HK-2 (cell line): ENCODE measurements at regions not wholly inside any gene's neighbourhood (a gene's known extent, or its start where the extent isn't known, plus 50 kb on each side); places are given as distances from the start of the nearest gene placed in this dataset.
"Not testable (repeated sequence)": the region's sequence is repeated elsewhere in the genome, so short reads cannot be mapped to it uniquely, and the experiment has no call there.

Source experiments
- DNase-seq: peaks from one replicate; pipeline ENCODE4 v3.0.0-alpha.2; 2018; ENCODE audit not compliant: unreplicated experiment

DNA sequence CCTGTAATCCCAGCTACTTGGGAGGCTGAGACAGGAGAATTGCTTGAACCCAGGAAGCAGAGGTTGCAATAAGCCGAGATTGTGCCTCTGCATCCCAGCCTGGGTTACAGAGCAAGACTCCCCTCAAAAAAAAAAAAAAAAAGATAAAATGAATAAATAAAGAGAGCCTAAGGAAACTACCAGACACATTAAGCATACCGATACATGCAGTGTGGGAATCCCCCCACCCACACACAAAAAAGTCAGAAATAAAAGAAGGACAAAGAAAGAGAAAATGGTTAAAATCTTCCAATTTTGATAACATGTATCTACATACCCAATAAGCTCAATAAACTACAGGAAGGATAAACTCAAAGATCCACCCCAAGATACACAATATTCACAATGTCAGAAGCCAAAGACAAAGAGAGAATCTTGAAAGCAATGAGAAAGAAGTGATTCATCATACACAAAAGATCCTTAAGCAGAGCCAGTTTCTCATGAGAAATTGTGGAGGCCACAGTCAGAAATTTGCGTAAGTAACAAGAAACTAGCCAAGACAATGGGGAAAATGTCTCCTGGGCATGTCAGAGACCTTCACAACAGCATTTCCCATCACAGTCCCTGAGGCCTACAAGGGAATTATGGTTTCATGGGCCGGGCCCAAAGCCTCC is 1197.0 kb downstream of the AMY1C start:
- DNase-seq: no peak

DNA sequence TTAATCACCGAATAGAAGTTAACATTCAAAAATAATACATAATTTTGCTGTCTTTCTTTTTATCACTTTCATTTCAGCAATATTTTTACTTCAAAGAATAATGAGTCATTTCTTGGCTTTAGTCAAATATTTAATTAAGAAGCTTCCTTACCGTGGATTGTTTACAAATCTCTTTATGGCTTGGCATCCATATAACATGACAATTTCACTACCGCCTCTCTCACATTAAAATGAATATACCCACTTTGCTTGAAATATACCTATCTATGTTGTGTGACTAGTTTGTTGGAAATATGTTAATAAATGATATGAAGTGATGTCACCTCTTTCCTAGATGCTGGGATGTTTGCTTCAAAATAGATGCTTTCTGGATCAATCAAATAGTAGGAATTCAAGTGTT is 1203.9 kb downstream of the AMY1C start:
- DNase-seq: no peak

DNA sequence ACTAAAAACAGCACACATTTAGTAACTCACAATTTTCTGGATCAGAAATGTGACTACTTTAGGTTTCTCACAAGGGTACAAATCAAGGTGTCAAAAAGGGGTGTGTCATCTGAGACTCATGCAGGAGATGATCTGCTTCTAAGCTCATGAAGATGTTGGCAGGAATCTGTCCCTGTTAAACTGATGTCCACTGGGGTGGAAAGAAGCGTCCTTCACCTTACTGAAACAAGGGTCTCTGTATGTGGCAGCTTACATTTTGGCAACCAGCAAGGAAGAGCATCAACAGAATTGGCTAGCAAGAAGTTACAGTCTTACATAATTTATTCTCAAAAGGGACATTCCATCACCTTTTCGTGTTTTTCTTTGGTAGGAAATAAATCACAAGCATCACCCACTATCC is 1223.8 kb downstream of the AMY1C start:
- DNase-seq: no peak

DNA sequence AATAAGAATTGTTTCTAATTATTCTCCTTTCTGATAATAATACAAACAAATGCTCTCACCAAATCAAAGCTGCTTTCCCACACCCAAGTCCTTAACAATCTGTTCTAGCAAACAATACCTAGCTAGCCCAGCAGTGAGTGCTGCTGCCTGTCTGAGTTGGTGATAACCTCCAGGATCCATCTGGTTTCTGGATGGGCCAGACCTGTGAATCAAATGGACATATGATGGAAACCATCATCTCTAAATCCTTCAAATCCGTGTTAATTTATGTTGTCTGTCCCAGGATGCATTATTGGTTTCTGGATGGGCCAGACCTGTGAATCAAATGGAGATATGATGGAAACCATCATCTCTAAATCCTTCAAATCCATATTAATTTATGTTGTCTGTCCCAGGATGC is 1230.0 kb downstream of the AMY1C start:
- DNase-seq: no peak

DNA sequence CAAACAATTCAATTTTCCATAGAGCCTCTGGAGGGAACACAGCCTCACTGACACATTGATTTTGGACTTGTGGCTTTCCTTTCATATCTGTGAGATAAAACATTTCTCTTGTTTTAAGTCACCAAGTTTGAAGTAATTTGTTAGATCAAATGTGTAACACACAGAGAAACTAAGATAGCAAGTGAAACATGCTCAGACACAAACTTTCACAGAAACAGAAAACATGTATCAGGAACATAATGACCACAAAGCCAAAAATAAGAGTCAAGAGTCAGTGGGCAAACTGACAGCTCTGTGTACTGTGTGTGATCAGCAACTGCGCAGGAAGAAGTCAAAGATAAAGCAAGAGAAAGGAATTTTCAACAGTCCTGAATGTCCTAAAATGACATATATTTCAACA is 1237.5 kb downstream of the AMY1C start:
- no peak for DNase-seq

DNA sequence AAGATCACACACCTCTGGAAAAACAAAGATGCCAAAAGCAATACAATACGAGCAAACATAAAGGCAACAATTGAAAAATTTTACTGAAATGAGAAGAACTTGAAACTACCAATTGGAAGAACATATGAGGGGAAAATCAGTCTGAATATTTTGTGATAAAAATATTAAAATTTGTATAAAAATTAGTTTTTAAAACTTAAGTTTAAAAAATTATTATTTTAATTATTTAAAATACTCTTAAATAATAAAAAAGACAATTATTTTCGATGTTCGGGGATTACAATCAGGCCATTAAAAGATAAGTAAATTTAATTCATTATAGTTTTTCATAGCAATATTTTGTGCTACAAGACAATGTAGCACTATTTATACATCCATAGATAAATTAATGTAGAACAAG is 1239.3 kb downstream of the AMY1C start:
- DNase-seq: no peak

DNA sequence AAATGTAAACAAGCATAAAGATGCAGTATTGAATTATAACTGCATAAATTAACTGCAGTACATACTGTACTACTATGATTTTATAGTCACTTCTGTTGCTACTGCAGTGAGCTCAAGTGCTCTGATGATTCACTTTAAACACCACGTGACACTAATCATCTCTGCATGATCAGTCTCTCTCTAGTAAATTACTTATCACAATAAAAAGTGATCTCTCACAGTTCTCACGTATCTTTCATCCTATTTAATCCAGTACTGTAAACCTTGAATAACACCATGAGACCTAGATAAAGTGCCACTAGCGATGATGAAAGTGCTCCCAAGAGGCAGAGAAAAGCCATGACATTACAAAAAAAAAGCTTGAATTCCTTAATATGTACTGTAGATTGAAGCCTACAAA is 1242.0 kb downstream of the AMY1C start:
- no peak for DNase-seq

DNA sequence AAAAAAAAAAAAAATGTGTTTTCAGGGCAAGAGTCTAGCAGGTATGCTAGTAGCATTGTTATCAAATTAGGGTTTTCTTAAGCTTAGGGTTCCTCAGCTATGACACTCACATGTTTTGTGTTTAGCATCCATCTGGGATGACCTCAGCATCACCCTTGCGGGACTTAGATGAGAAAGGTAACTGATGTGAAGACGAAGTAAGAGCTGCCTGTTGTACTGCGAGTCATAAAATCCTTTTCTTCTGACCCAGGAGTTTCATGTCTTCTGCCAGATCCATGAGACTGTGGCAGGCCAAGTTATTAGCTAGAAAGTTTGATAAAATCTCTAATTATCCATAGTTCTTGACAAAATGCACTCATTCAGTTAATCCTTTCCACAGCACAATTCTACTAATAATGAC is 1251.1 kb downstream of the AMY1C start:
- DNase-seq: no peak

DNA sequence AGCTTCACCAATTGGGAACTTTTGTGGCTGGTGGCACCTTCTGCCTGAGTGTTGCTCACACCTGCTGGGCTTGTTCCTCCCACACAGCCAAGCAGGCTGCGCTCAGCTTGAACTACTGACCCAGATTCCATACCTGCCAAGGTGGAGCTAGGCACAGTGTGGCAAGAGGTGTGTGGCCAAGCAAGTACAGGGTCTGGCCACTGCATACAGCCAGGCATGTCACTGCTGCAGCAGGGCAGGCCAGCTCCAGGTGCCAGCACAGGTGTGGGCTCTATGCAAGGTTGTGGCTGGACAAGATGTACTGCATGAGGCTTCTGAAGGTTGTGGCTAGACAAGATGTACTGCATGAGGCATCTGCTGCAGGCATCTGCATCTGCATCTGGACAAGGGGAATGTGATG is 1254.8 kb downstream of the AMY1C start:
- no peak for DNase-seq

DNA sequence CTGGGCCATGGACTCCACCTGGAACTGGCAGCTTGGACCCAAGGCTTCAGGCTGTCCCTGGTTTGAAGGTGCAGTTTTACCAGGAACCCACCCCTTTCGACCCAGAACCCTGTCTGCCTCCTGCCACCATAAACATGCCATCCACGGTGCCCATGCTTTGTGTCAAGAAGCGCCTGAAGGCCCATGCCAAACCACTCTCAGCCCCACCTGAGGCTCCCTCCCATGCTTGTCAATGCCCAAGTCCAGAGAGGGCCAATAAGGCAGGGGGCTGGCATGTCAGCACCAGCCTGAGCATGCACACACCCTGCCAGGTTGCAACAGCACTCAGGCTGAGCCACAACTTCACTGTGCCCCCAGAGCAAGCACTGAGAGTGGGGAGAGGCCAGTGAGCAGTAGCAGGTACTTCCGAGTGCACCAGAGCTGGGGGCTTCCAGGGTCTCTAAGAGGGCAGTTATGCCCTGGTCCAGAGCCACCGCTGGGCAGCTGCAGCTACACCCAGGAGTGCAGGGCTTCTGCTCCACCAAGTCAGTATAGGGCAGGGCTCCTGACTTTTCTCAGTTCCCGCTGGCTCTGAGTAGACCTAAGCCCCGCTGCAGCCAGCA is 1256.0 kb downstream of the AMY1C start:
- no peak for DNase-seq

DNA sequence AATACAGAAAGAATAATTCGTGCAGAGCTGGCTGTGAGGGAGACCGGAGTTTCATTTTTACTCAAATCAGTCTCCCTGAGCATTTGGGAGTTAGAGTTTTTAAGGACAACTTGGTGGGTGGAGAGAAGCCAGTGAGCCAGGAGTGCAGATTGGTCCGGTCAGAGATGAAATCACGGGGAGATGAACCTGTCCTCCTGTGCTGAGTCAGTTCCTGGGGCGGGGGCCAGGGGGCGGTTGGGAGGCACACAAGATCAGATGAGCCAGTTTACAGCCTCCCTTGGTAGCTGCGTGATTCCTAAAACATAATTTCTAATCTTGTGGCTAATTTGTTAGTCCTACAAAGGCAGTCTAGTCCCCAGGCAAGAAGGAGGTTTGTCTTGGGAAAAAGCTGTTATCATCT is 1267.9 kb downstream of the AMY1C start:
- no peak for DNase-seq

DNA sequence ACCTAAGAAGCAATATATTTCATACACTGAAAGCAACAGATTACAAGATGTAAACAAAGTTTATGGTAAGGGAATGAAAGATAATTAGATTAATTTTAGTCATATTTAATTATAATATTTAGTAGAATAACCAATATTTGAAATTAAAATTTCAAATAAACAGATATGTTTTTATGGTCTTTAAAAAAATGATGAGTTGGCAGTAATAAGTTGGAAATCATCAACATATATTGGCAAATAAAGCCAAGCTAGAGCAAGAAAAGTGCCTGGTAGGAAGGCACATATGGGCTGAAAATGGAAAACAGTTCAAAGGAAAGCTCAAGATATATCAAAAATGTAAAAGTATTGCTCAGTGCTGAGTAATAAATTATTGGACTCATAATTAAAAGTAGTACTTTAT is 1274.0 kb downstream of the AMY1C start:
- DNase-seq: no peak

DNA sequence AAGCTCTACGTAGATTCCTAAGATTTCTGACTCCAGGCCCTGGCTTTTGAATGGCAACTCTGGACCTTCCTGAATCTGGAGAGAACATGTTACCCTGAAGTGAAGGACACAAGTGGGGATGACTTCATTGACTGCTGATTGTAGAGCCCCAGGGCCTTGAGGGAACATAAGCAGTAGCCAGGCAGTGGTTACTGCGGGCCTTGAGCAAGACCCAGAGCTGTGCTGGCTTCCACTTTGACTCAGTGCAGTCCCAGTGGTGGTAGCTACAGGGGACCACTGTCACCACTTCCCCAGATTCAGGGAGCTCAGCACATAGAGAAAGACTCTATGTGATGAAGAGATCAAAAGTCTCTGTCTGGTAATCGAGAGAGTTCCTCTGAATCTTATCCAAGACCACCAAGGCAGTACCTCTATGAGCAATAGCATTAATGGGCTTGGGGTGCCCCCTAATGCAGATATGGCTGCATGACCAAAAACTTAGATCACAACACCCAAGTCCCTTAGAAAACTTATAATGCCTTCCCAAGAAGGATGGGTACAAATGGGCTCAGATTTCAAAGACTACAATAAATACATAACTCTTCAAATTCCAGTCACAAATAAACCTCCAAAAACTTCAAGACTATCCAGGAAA is 1278.3 kb downstream of the AMY1C start:
- DNase-seq: no peak

DNA sequence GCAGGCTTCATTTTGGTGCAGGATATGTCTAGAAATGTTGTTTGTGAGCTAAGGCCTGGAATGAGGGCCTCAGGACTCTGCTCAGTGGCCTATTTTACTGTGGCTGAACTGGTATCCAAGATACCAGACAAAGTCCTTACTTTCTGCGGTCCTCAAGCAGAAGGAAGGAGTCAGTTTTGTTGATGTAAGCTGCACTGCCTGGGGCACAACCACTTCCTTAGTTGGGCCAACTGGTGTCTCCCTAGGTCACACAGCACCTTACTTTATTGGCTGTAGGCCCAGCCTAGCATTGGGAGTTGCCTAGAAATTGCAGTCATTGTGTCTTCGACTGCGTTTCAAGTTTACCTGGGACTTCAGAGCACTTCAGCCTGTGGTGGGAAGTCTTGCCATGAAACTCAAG is 1322.7 kb downstream of the AMY1C start:
- no peak for DNase-seq

DNA sequence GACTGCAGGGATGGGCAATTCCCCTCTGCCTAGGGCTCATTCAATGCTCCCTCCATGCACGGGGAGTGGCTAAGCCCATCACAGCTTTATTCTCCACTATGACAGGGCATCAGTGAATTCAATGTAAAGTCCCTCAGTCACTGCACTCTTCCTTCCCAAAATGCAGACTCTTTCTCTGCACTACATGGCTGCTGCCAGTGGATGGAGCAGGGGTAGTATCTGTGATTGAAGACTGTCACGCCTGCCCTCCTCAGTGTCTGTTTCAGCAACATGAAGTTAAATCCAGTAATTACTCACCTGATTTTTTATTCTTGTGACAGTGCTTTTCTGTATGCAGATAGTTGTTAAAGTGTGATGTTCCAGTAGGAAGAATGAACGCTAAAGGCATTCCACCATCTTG is 1323.2 kb downstream of the AMY1C start:
- no peak for DNase-seq

DNA sequence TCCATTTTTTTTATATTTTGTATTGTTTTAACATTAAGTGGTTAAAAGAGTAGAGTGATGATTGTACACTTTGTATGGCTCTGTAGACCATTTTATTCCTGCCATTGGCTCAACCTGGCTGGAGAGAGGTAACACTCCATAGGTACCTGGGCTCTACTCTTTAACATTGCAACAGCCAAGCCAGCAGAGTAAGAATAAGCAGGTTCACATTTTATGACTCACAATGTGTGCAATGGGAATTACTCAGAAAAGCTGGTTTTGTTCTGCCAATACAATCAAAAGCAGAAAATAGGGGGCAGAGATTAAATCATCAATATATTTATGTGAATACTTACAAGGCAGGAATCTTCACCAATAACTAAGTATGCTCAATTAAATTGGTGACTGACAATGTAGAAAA is 1324.0 kb downstream of the AMY1C start:
- DNase-seq: no peak

DNA sequence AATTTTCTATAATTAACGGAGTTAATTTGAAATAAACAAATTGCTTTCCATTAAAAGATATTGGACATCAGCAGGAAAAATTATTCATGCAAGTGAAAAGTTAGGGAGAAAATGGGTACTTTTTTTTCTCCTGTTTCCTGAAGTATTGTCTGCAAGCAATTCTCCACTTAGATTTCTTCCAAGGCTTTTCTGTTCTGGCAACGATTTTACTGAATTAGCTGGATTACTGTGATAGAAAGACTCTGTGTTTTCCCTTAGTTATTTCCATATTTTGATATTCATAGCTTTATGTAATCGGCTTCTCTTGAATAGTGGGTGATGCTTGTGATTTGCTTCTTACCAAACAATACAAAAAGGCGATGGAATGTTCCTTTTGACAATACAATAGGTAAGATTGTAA is 1333.9 kb downstream of the AMY1C start:
- DNase-seq: no peak

DNA sequence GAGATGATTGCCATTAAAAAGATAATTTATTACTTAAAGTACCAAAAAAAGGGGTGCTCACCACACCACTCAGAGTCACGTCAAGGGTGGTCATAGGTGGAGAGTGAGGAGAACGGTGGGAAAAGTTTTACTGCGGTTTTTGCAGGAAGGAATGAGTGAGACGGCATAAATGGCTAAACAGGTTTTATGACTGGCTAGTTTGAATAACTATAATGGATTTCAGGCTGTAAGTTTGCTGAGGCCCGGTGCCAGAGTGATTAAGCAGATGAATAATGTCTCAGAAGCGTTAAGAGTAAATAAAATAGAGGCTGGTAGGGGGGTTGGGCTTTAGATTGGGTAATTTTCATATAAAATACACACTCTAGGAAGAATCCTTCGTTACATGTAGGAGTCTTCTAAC is 1337.8 kb downstream of the AMY1C start:
- DNase-seq: no peak

DNA sequence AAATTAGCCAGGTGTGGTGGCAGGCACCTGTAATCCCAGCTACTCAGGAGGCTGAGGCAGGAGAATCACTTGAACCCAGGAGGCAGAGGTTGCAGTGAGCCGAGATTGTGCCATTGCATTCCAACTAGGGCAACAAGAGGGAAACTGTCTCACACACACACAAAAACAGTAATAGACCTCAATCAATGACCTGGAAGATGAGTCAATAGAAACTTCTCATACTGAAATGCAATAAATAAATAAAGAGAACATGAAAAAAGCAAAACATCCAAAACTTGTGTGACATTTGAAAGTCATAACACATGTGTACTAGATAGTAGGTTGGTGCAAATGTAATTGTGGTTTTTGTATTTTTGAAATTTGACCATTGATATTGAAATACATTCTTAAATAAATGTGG is 1338.5 kb downstream of the AMY1C start:
- no peak for DNase-seq

DNA sequence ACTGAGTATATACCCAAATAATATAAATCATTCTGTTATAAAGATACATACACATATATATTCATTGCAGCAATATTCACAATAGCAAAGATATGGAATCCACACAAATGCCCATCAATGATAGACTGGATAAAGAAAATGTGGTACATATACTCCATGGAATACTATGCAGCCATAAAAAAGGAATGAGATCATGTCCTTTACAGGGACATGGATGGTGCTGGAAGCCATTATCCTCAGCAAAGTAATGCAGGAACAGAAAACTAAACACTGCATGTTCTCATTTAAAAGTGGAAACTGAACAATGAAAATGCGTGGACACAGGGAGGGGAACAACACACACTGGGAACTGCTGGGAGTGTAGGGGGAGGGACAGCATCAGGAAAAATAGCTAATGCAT is 1344.2 kb downstream of the AMY1C start:
- DNase-seq: not testable (repeated sequence)

DNA sequence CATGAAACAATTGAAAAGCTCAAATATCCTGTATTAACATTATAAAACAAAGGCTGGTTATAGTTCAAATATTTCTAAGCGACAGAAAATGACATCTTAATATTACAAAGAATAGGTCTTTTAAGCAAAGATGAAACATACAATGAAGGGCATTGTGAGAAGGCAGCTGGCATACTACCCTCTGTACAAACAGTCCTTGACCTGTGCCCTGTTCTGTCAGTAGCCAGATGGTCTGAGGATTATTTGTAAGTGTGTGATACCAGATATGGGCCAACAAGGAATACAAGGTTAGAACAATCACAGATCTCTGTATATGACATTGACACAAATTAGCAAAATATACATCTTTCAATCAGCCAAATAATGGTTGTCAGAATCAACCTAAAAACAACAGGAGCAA is 1350.4 kb downstream of the AMY1C start:
- no peak for DNase-seq

DNA sequence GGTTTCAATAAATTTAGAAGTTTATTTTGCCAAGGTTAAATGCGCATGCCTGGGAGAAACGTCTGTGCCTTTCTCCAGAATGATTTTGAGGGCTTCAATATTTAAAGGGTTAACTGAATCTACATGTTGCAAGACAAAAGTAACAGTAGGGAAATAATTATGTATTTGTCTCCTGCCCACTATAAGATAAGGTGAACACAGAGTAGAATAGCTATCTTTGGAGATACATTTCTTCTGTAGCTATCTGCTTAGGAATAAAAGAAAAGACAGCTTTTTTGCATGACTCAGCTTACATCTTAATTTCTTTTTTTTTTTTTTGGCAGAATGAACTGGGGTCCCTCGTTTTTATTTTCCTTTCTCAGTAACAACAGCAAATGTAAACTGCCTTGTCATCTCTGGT is 1351.6 kb downstream of the AMY1C start:
- DNase-seq: no peak

DNA sequence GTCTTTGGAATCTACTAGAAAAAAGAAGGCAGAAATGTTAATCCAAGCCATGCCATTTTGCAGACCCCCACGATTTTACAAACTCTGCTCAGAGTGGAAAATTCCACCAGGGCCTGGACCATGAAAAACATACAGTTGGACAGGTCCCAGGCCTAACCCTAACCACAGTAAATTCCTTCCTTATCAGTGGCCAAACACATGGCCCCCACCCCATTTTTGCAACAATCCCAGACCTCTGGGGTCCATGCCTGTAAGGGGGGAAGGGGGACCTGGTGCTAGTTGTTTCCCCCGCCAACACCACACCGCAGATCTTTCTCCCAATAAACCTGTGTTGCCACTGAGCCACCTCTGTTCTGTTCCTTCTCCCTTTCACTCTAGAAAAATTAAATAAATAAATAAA is 1352.7 kb downstream of the AMY1C start:
- DNase-seq: no peak

DNA sequence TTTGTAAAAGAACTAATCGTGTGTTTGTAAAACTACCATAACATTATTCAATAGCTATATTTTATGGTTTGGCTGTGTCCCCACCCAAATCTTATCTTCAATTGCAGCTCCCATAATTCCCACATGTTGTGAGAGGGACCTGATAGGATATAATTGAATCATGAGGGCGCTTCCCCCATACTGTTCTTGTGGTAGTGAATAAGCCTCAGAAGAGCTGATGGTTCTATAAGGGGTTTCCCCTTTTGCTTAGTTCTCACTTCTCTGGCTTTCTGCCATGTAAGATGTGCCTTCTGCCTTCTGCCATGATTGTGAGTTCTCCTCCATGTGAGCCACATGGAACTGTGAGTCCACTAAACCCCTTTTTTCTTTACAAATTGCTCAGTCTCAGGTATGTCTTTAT is 1372.3 kb downstream of the AMY1C start:
- DNase-seq: no peak
